Heart left ventricle (tissue), 13 donors: ENCODE measurements at regions not wholly inside any gene's neighbourhood (a gene's known extent, or its start where the extent isn't known, plus 50 kb on each side); places are given as distances from the start of the nearest gene placed in this dataset.

Experiments
- CTCF ChIP-seq, 12 donors: fragments of 200-600 bp; sonication (generic) in 4 of 12; IDR thresholded peaks; one replicate each; pipeline versions ENCODE4 v1.5.0 to v1.8.0; 2018 to 2022; ENCODE audit warnings: antibody characterized with exemption in 12 of 12, mild to moderate bottlenecking in 5 of 12
- POLR2A ChIP-seq, 2 donors: fragments of 450-650 bp; IDR thresholded peaks; one replicate each; pipeline ENCODE4 v1.6.1; 2017; ENCODE audit warnings: antibody characterized with exemption in 2 of 2, mild to moderate bottlenecking in 2 of 2, moderate library complexity in 2 of 2
- donor health status: ischemic (EF 13 %, LVEDD 7.1; RV severe dilation, severe dysfunction).
- donor health status: DM: no; HTN: yes; CAD: no.
- donor health status: DM: no; HTN: no; CAD: no.
- donor health status: ischemic (EF 25% LVEDD 6.9; RV normal size, moderate dysfunction).
- donor health status: ischemic (EF 25% LVEDD 5.7; RV mildly dilated, moderate dysfunction).
- donor health status: ischemic (EF 35%, LVEDD 5.7; RV mildly dilated, moderate dysfunction).
- donor health status: nonischemic (EF 11% LVEDD 7.7; RV severe dilation, severe dysfunction).
- donor health status: DM: yes; HTN: yes; CAD: no.
- donor health status: PGD.
- donor health status: ischemic (EF 29% LVEDD 5.4; RV normal size, mild dysfunction).
- donor health status: nonischemic (EF 23%, LVEDD 6.1; RV moderate dilation, normal function).

- no peak for TF ChIP-seq CTCF (IDR thresholded peaks at IDR 0.05)
- TF ChIP-seq POLR2A (IDR thresholded peaks at IDR 0.05) = no peak
These were observed 155.0 kb upstream of the TSHZ3 start for GRCh38 chr19:31504221-31504620.
